KBM-7 (cell line): ENCODE measurements at regions not wholly inside any gene's neighbourhood (a gene's known extent, or its start where the extent isn't known, plus 50 kb on each side); places are given as distances from the start of the nearest gene placed in this dataset.
A peak's percentile ranks its signal among the peaks of the same experiment; 100 is the strongest.

Source experiments
- DNase-seq: peaks from one replicate; pipeline ENCODE4 v3.0.0-alpha.2; 2015
- in situ Hi-C: fragments of 300-500 bp; cut with MboI; formaldehyde crosslinking; loops from 2 replicates; pipeline ENCODE4 v1.14.3; 2020; ENCODE audit warnings: low sequenced_read_pairs, low pct_unique_long_range_greater_than_20kb, mixed read lengths

DNA sequence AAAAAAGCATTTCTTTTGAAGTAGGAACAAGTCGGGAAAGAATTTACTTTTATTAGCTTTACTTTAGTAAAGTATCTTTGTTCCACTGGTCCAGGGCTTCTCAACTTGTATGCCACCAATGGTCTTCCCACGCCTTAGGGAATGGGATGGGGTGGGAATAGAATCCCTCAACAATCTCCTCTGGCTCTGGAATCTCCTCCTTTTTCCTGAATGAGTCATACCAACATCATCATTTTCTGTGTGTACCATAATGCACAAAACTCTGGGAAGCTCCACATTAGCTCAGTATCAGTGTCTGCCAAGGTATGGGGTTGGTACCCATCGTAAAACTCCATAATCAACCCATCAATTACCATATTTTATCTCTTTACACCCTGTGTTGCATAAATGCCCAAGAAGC is 159.4 kb upstream of the BMPER start:
- in situ Hi-C loops = no loop called here
- no peak for DNase-seq

DNA sequence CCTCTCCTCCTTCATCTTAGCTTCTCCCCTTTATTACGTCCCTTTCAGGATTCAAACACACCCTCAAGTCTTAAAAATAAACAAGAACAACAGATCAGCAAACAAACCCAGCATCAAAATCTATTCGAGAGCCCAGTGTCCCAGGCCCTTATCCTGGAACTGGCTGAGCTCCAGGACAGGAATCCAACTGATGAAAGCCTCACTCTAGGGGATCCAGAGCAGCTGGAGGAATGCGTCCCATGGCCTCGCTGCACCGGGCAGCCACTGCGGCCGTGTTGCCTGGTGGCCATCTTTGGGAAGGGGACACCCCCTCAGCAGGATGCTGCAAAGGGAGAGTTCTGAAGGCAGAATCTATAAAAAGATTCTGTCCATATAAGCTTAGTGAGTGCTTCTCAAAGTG is 156.5 kb upstream of the BMPER start:
- DNase-seq = no peak
- in situ Hi-C loops = no loop called here

DNA sequence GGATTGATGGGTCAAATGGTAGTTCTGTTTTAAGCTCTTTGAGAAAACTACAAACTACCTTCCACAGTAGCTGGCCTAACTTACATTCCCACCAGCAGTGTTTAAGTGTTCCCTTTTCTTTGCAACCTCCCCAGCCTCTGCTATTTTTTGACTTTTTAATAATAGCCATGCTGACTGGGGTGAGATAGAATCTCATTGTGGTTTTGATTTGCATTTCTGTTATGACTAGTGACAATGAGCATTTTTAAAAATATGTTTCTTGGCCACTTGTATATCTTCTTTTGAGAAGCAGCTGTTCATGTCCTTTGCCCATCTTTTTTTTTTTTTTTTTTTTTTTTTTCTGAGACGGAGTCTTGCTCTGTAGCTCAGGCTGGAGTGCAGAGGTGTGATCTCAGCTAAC is 155.2 kb upstream of the BMPER start:
- in situ Hi-C loops = no loop called here
- no peak for DNase-seq

DNA sequence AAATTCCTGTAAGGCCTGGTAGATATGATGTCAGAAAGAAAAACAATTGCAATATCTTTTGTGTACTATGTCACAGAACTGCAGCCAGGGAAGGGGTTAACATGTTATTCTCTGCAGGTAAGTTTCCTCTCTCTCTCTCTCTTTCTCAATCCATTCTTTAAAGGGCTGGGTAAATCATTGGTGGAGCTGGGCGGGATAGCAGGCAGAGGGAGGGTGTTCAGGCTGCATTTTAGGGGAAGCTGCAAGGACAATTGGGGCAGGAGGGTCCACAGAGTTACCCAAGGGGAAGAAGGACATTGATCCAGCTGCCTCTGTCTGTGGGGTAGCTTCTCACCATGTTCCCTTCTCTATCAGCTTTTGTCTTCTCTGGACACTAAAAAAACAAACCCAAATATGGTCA is 153.9 kb upstream of the BMPER start:
- in situ Hi-C loops = no loop called here

DNA sequence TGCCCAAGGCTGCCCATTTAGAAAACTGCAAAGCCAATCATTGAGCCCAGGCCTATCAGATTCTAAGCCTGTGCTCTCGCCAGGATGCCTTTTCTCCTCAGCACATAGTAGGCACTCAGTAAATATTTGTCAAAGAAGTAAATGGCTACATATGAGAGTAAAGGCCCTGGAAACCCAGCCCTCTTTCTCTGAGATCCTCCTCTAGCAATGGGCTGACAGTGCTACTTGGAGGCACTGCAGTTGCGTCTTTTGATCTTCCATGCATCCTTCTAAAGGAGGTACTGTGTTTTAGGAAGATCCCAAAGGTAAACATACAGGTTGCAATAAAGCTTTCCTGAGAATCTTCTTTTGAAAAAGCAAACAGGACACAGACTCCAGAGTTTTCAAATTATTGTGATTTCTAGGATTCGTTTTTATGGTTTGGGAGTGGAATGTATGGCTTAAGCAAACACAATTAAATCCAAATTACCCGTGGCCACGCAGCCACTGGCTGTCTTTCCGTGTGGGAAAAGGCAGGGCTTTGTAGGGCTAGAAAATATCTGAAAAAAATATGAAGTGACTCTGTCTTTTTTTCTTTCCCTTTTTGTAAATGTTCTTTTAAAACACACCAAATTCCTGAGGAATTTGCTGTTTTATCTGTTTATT is 151.3 kb upstream of the BMPER start:
- in situ Hi-C loops = no loop called here
- no peak for DNase-seq

More for the DNA sequence above, 153.9 kb upstream of the BMPER start:
- DNase-seq = no peak

DNA sequence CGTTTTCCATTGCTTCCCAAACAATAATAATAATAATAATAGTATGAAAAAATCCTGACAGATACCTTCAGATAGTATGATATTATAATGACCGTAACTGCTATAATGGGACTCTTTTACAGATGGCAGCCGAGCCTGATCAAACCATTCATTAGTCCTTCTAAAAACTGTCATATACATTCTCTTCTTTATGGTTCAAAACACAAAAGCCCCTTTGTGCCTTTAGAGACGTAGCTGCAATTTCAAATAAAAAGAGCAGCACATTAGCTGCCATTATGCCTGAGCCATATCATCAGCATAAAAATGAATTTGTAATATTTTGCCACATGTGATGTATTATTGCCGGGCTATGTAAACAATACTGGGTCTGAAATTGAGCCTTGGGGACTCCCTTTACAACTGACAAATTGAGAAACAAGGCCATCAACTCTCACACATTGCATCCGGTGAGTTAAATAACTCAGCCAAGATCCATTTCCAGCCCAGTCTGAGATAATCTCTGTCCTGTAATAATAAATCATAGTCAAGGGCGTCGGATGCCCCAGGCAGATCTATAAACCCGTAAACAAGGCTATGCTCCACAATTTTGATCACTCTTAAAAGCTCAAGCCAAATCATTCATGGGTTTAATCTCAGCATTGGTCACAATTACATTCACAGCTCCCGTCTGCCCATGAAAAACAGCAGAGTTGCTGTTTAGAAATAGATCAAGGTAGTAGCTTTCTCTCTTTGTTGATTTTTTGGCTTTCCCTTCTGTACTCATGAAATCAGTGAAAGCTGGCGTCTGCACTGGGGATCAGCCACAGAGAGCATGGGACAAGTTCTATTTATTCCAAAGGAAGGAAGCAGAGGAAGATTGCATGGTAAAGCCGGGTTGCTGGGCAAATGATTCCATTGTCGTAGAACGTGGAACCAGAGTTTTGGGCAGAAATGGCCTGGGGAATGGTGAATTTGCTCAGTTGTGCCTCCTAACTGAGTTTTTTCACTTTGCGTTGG is 150.1 kb upstream of the BMPER start:
- no peak for DNase-seq
- in situ Hi-C loops = no loop called here

DNA sequence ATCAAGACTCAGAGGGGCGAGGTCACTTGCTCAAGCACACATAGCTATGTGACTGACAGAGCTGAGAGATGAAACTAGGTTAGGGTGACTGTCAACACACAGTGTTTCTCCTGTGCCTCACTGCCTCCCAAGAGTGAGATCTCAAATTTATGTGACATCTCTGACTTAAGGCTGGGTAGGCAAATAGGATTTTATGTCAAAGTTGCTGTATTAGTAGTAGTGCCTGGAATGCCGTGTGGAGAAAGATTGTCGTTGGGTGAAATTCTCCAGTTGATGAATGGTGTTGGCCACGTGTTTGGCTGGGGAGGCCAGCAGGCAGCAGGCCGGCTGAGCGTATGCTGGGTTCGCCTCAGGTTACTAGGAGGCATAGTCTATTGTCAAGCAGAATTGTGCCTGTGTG is 148.3 kb upstream of the BMPER start:
- DNase-seq = no peak
- in situ Hi-C loops = no loop called here

DNA sequence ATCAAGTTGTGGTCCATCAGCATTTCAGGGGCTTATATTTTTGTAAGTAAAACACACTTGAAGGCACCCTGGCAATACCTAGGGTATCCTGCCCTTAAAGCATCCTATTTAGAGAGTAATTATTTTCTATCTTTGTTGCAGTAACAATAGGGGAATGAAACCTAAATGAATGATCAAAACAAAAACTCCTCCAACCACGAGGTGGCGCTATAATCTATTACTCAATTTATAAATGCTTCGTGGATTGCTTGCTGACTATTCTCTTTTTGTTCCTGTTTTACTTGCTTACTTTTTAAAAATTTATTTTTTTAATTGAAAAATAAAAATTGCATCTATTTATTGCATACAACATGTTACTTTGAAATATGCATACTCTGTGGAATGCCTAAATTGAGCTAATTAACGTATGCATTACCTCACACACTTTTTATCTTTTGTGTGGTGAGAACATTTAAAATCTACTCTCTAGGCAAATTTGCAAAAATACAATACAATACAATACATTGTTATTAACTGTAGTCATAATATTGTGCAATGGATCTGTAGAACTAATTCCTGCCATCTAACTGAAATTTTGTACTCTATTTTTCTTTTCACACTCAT is 147.7 kb upstream of the BMPER start:
- DNase-seq = peak; percentile 37
- in situ Hi-C loops = no loop called here

DNA sequence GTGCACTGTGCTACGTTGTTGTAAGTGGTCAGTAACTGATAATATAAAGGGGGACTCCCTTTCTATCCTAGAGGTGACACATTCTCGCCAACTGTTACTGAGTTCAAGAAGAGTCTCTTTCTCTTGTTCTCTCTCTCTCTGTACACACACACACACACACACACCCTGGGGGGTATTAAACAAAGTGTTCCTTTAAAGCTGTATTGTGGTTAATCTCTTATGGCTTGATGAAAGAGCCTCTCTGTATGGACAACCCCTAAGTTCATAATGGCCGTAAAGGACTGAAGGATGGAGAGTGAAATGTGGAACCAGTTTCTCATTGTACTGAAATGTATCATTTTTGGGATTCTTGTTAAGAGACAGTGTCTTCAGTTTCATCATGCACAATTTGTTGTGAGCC is 145.2 kb upstream of the BMPER start:
- in situ Hi-C loops = no loop called here

DNA sequence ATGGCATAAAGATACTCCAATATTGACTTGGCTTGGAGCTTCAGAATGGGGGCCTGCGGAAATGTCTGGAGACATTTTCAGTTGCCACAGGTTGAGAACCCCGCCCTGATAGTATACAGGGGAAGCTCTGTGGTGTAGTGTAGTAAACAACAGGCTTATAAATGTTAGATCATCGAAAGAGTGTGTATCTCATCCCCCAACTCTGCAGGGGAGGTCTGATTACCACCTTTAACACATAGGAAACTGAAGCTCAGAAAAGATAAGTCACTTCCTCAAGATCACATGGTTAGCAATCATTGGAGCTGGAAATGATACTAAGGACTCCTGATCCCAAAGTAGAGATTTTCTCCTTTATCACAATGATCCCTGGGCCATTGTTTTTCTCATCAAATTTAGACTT is 144.5 kb upstream of the BMPER start:
- no peak for DNase-seq
- in situ Hi-C loops = no loop called here

More for the DNA sequence above, 145.2 kb upstream of the BMPER start:
- DNase-seq = no peak

DNA sequence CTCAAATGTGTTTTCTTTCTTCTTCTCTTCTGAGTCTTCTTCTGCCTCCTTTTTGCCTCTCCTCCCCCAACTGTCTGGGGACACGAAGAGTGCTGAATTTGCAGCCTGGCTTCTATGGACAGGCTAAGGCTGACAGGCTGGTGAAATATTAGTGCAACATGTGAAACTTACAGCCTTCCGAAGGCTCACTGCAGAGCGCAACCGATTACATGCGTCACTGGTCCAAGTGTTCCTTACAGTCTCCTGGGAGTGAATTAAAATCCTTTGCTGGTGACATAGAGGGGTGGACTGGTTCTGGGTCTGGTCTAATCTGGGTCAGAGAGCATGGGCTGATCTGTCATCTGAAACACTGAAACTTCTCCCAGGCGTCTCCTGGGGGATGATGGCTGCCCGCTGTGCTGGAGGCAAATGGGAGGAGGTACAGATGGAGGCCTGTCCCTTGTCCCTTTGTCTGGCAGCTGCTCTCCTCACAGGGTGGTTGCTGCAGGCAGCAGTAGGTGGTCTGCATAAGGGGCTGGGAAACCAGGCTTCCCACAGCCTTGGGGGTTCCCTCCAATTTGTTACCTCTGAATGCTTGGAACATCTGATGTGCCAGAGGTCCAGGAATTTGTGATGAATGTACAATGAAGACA is 143.8 kb upstream of the BMPER start:
- in situ Hi-C loops = no loop called here
- no peak for DNase-seq

DNA sequence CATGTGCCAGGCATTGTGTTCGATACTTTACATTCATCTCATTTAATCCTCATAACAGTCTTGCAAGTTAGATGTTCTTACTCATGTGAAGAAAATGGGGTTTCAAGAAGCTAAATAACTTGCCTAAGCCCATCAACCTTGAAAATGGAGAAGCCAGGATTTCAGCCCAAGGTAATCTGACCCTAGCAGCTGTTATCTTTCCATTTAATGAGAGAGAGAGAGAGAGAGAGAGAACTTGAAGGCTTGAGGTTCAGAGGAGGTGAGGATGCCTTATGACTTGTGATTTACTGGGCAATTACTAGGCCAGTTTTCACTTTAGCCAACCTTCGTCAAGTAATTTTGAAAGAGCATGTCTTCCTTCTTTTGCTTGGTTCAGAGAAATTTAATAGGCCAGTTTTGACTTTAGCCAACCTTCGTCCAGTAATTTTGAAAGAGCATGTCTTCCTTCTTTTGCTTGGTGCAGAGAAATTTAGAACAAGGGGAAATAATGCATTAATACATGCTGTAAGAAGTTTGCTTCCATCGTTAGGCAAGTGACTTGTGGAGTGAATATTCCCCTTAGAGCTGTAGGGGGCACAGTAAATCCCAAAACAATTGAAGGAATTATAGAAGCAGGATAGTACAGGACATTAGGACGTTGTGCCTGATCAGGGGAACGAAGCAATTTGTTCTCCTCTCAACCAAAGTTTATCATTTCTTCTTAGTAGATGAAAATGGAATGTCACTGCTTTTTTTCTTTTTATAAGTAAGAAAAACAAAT is 143.0 kb upstream of the BMPER start:
- in situ Hi-C loops = no loop called here
- DNase-seq = no peak

DNA sequence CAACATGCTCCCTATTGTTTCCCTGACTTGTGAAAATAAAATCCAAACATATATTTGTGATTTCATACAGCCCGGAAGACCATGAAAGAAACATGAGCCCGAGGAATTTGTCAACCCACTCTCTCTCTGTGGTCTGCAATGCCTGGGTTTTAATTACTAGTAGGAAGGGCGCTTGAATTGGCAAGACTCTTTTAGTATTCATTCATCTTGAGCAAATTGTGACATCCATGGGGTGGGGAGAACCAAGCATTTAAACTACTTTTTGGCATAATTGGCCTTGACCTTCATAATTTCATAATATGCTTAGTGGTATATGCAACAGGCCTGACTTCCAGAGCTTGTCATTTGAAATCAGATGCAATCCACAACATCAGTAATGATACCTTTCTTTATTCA is 142.4 kb upstream of the BMPER start:
- in situ Hi-C loops = no loop called here
- no peak for DNase-seq

DNA sequence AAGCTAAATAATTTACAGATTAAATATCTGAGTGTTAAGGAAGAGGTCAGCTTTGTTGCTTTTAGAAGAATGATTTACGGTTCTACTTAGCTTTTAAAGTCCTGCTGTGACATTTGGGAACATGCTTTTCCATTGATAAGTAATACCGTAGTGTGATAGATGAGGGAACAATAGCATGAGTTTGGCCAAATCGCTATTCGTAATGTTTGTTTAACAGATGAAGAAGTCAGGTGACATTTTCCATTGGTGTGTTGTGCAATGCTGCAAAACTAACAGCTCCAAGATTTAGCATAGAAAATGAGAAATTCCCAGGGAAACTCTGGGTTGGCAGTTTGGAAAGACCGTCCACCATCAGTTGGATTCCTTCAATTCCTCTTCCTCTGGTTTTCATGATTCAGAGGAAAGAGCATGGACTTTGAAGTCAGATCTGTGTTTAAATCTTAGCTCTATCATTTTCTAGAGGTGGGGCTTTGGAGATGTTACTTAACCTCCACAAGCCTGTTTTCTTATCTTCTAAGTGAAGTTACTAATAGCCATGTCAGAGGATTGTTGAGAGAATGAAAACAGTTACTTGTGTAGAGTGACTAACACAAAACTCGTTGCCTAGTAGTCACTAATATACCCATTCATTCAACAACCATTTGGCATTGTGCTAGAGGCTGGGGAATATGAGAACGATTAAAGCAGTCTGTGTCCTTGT is 140.4 kb upstream of the BMPER start:
- DNase-seq = no peak
- in situ Hi-C loops = no loop called here

DNA sequence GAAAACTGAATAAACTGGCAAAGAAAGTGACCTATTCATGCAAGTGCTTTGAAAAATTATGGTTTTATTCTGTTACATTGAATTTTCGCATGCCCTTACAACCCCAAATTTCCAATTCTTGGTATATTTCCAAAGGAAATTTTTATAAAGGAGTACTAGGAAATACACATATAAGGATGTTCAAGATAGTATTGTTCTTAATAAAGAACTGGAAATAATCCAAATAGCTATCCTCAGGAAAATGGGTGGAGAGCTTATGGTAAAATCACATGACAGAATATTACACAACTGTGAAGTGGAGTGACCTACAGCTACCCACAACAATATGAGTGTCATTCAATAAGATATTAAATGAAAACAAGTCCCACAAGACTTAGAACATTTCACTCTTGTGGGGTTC is 138.9 kb upstream of the BMPER start:
- no peak for DNase-seq
- in situ Hi-C loops = no loop called here

DNA sequence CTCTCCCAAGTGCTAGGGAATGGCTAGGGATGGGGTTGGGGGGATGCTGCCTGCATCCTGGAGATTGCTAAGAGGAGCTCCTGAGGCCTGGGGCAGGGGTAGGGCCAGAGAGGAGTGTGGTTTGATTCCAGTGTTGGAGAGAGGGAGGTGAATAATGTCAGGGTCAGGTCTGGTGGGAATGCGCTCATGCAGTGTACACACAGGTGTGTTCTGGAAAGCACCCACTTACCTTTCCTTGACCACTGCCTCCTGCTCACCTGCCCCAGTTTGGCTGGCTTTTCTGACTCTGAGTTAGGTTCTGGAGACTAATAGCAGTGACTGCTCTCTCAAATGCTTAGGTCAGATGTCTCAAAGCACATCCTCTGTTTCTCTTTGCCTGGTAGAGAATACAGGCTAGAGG is 135.4 kb upstream of the BMPER start:
- no peak for DNase-seq
- in situ Hi-C loops = no loop called here

DNA sequence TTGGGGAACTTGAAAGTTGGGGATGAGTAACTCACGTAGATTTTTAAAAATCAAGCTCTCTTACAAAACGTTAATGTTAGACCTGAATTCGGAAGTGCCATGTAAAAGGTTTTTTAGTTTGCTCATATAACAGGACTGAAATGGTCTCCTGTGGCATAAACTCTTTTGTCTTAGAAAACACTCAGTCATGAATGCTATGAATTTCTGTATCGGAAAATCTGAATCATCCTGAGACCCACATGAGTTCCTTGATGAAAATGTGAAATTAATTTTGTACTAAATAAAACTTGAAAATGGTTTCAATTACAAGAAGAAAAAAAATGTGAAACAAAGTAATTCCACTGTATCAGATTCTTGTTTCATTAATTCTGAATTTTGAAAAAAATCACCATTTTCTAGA is 134.8 kb upstream of the BMPER start:
- in situ Hi-C loops = no loop called here

DNA sequence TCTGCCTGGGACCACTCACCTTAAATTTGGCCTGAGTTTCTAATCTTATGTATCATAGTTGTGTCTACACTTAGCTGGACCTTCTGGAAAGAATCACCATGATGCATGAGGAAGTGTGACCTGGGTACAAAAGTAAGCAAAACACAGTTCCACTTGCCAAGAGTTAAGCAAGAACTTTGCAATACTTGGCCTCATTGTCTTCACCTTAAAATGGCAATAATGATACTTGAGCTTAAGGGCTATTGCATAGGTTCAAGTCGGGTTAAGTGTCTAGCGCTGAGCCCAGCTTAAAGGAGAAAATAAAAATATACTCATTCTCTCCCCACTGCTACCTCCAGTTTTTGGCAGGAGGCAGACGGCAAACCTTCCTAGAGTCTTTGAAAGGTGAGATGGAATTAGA is 133.9 kb upstream of the BMPER start:
- in situ Hi-C loops = no loop called here
- no peak for DNase-seq

More for the DNA sequence above, 134.8 kb upstream of the BMPER start:
- no peak for DNase-seq

DNA sequence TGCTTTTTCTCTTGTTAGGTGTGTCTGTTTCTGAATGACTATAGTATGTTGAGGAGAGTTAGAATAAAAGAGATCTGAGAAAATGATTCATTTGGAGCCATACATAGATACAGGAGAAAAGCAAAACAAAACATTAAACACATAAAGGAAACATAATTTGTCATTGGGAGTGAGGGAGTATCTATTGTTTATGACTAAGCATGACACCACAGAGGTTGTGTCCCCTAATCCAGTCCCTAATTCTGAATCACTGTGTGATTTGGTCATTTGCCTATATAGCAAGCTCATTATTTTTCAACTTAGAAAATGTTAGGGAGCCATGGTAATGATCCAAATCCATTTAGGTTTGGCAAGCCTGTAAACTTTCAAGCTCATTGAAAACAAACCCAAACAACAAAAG is 132.3 kb upstream of the BMPER start:
- in situ Hi-C loops = no loop called here
- no peak for DNase-seq
